Endothelial cell of umbilical vein (primary cell): ENCODE measurements at regions not wholly inside any gene's neighbourhood (a gene's known extent, or its start where the extent isn't known, plus 50 kb on each side); places are given as distances from the start of the nearest gene placed in this dataset.

Source experiments
- BruUV-seq: library from RNA; stranded (reverse); fragments of 400-500 nt; replicated peaks from 2 replicates; lab custom pipeline; 2021; lab: Mats Ljungman, UMichigan
- CTCF ChIA-PET: fragments of 300-600, 350-600 bp; sonication (Branson Sonifier 250); formaldehyde crosslinking; loops from one replicate; lab custom pipeline; 2021; ENCODE audit warnings: antibody characterized with exemption, inconsistent platforms; lab: Charles Lee
- POLR2A ChIA-PET: fragments of 300-600, 350-600 bp; sonication (Branson Sonifier 250); formaldehyde crosslinking; loops from one replicate; lab custom pipeline; 2021; ENCODE audit warnings: antibody characterized with exemption, inconsistent platforms; lab: Charles Lee
- DNase-seq: peaks from one replicate; pipeline ENCODE4 v3.0.0-alpha.2; 2011; ENCODE audit warnings: low read depth, low spot score
- FAIRE-seq: peaks from 2 replicates; lab custom pipeline; 2011; peaks lifted over from hg19 to GRCh38; lab: Jason Lieb, UNC
- H2AFZ ChIP-seq: 2 replicates; pipeline ENCODE4 v1.6.0; 2012; ENCODE audit warnings: low read depth, low read length, control low read depth, inconsistent platforms
- H3K27ac ChIP-seq: 2 replicates; pipeline ENCODE4 v1.5.1; 2011; ENCODE audit warnings: low read depth, mild to moderate bottlenecking, control low read depth, low read length, moderate library complexity; ENCODE audit not compliant: insufficient read depth
- H3K27me3 ChIP-seq, 2 experiments: 2 replicates each; pipeline versions ENCODE4 v1.6.0 to v1.6.1; 2011; ENCODE audit warnings: low read length in 2 of 2, mixed read lengths in 1 of 2; ENCODE audit not compliant: control insufficient read depth in 2 of 2, insufficient read depth in 2 of 2
- H3K36me3 ChIP-seq, 2 experiments: 2 replicates in 1 of 2; 3 replicates in 1 of 2; pipeline ENCODE4 v1.5.1; 2011; ENCODE audit warnings: low read length in 2 of 2, mild to moderate bottlenecking in 1 of 2, moderate library complexity in 1 of 2; ENCODE audit not compliant: control insufficient read depth in 2 of 2, insufficient read depth in 2 of 2; ENCODE audit errors: extremely low read depth in 1 of 2
- H3K4me1 ChIP-seq: 3 replicates; pipeline ENCODE4 v1.5.1; 2011; ENCODE audit warnings: mild to moderate bottlenecking, low read length; ENCODE audit not compliant: control insufficient read depth, insufficient read depth; ENCODE audit errors: extremely low read depth
- H3K4me2 ChIP-seq: 2 replicates; pipeline ENCODE4 v1.6.1; 2011; ENCODE audit warnings: low read length, control low read depth, mixed read lengths; ENCODE audit not compliant: insufficient read depth
- H3K4me3 ChIP-seq, 3 experiments: fragments of 200-600 bp in 1 of 3; sonication (generic), shearing (Covaris generic) in 1 of 3; replicated peaks in 1 of 3; 2 replicates each; pipeline ENCODE4 v1.5.1; 2011 to 2016; ENCODE audit warnings: control low read depth in 3 of 3, low read length in 3 of 3, mild to moderate bottlenecking in 2 of 3, inconsistent platforms in 1 of 3, low read depth in 1 of 3, moderate library complexity in 1 of 3; ENCODE audit not compliant: insufficient read depth in 1 of 3
- H3K79me2 ChIP-seq: 2 replicates; pipeline ENCODE4 v1.6.0; 2012; ENCODE audit warnings: low read length, inconsistent platforms; ENCODE audit not compliant: control insufficient read depth, insufficient read depth
- H3K9ac ChIP-seq: replicated peaks from 2 replicates; pipeline ENCODE3; 2011; ENCODE audit warnings: low read length, control low read depth; ENCODE audit not compliant: insufficient read depth; ENCODE audit errors: extremely low read depth
- H3K9me1 ChIP-seq: replicated peaks from 3 replicates; pipeline ENCODE4 v1.6.0; 2011; ENCODE audit warnings: mild to moderate bottlenecking, low read length; ENCODE audit not compliant: control insufficient read depth, insufficient read depth; ENCODE audit errors: extremely low read depth
- H3K9me3 ChIP-seq: replicated peaks from 2 replicates; pipeline ENCODE4 v1.5.1; 2012; ENCODE audit warnings: low read length, inconsistent platforms; ENCODE audit not compliant: control insufficient read depth, insufficient read depth
- H4K20me1 ChIP-seq: replicated peaks from 2 replicates; pipeline ENCODE3; 2011; ENCODE audit warnings: mild to moderate bottlenecking, low read length; ENCODE audit not compliant: control insufficient read depth, insufficient read depth; ENCODE audit errors: extremely low read depth
- CTCF ChIP-seq, 2 donors: IDR thresholded peaks; 1 replicate in 1 of 2; 2 replicates in 1 of 2; pipeline ENCODE4 v1.5.1; 2011; ENCODE audit warnings: low read length in 2 of 2, mild to moderate bottlenecking in 2 of 2, moderate library complexity in 2 of 2, control low read depth in 1 of 2, inconsistent platforms in 1 of 2, low read depth in 1 of 2; ENCODE audit not compliant: insufficient read depth in 1 of 2; ENCODE audit errors: extremely low read depth in 1 of 2
- EZH2 ChIP-seq: IDR thresholded peaks from 2 replicates; pipeline ENCODE4 v1.6.1; 2012; ENCODE audit warnings: borderline replicate concordance, low read depth, mild to moderate bottlenecking, moderate library complexity, low read length, inconsistent platforms; ENCODE audit not compliant: severe bottlenecking
- FOS ChIP-seq: IDR thresholded peaks from 2 replicates; pipeline ENCODE4 v1.6.1; 2011; ENCODE audit warnings: mild to moderate bottlenecking, low read length, moderate library complexity, borderline replicate concordance; ENCODE audit not compliant: insufficient read depth
- GATA2 ChIP-seq: IDR thresholded peaks from 2 replicates; pipeline ENCODE4 v1.7.0; 2011; ENCODE audit warnings: low read depth, mild to moderate bottlenecking, moderate library complexity, mixed read lengths, low read length; ENCODE audit not compliant: insufficient read length, insufficient read depth
- JUN ChIP-seq: IDR thresholded peaks from 2 replicates; pipeline ENCODE4 v1.6.1; 2011; ENCODE audit warnings: borderline replicate concordance, low read depth; ENCODE audit not compliant: insufficient read length, insufficient read depth
- MYC ChIP-seq: IDR thresholded peaks from one replicate; pipeline ENCODE4 v1.6.1; 2011; ENCODE audit warnings: mild to moderate bottlenecking, low read depth, low read length
- POLR2A ChIP-seq: IDR thresholded peaks from 2 replicates; pipeline ENCODE4 v1.6.1; 2012; ENCODE audit warnings: low read depth, mild to moderate bottlenecking, control low read depth, low read length
- POLR2AphosphoS5 ChIP-seq: IDR thresholded peaks from 2 replicates; pipeline ENCODE4 v1.6.1; 2012; ENCODE audit warnings: low read depth, mild to moderate bottlenecking, control low read depth, low read length, moderate library complexity; ENCODE audit not compliant: insufficient read depth
- dilution Hi-C: fragments of 300-500 bp; cut with MboI; formaldehyde crosslinking; loops from one replicate; pipeline ENCODE4 v1.15.0; 2019; ENCODE audit warnings: low sequenced_read_pairs; ENCODE audit not compliant: extremely low pct_ligation_motif_present
- intact Hi-C: fragments of 100-400 bp; cut with micrococcal nuclease; formaldehyde crosslinking; loops from one replicate; pipeline ENCODE4 v1.10.0; 2022
- TF ChIP-seq, protein P1 (sequence below): IDR thresholded peaks from 2 replicates; pipeline ENCODE4 v1.6.1; 2011; ENCODE audit not compliant: insufficient read depth, insufficient read length

- no peaks in the 10 kb centered on the region for H3K27me3 ChIP-seq
- no peaks in the 10 kb centered on the region for H3K79me2 ChIP-seq
- H3K4me1 ChIP-seq = peaks cover 1% of the 10 kb centered on the region
- H3K4me2 ChIP-seq = no peak overlapping the region
- ChIA-PET POLR2A (no interaction called here), CTCF (no interaction called here)
- no peak overlapping the region for H3K27ac ChIP-seq
- no peak overlapping the region for H3K4me3 ChIP-seq
- intact Hi-C loops (no loop called here), dilution Hi-C loops (no loop called here)
- no peaks in the 10 kb centered on the region for H4K20me1 ChIP-seq
- H3K9ac ChIP-seq = no peak overlapping the region
- DNase-seq (no peak), FAIRE-seq (no peak)
- peak overlapping the region; percentile 47 for H2AFZ ChIP-seq
- TF ChIP-seq GATA2 = no peak
- TF ChIP-seq POLR2AphosphoS5 = no peak
- TF ChIP-seq POLR2A = no peak
- TF ChIP-seq JUN = no peak
- no peak for TF ChIP-seq EZH2
- TF ChIP-seq CTCF (IDR thresholded peaks at IDR 0.05; ENCODE audit: extremely low read depth in 1 of 2, insufficient read depth in 1 of 2, low read depth in 1 of 2, low read length in 2 of 2) = no peak
- no peak for TF ChIP-seq MYC
- no peak for TF ChIP-seq FOS
- TF ChIP-seq, protein P1, sequence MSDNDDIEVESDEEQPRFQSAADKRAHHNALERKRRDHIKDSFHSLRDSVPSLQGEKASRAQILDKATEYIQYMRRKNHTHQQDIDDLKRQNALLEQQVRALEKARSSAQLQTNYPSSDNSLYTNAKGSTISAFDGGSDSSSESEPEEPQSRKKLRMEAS = no peak
- no peaks in the 10 kb centered on the region for H3K36me3 ChIP-seq
- no TSS peak for BruUV-seq
- H3K9me1 ChIP-seq = no peaks in the 10 kb centered on the region
- H3K9me3 ChIP-seq = no peaks in the 10 kb centered on the region
Observed at GRCh38 chr15:95709959-95710695, 620.4 kb upstream of the NR2F2 start.
